ENCODE measurements at regions not wholly inside any gene's neighbourhood (a gene's known extent, or its start where the extent isn't known, plus 50 kb on each side); places are given as distances from the start of the nearest gene placed in this dataset.

- no peak for TF ChIP-seq TEAD1 (CRISPR knock-in tag; IDR thresholded peaks at IDR 0.05)
- TF ChIP-seq CTCF (IDR thresholded peaks at IDR 0.05), result no peak
- no peak for TF ChIP-seq ZNF138 (CRISPR knock-in tag; conservative IDR thresholded peaks at IDR 0.05)
- no peak for TF ChIP-seq CBFB (CRISPR knock-in tag; IDR thresholded peaks at IDR 0.05; ENCODE audit: low read depth)
- TF ChIP-seq MAX (CRISPR knock-in tag; IDR thresholded peaks at IDR 0.05), result no peak
- no peak for TF ChIP-seq E2F1 (CRISPR knock-in tag; IDR thresholded peaks at IDR 0.05)
- TF ChIP-seq KAT7 (CRISPR knock-in tag; IDR thresholded peaks at IDR 0.05; ENCODE audit: borderline replicate concordance), result no peak
- no peak for TF ChIP-seq IRF2 (CRISPR knock-in tag; IDR thresholded peaks at IDR 0.05; ENCODE audit: borderline replicate concordance, low read depth)
Observed at GRCh38 chr18:67241299-67241698, 275.2 kb downstream of the DSEL start.
